CD4-positive, alpha-beta T cell (primary cell): ENCODE measurements at regions not wholly inside any gene's neighbourhood (a gene's known extent, or its start where the extent isn't known, plus 50 kb on each side); places are given as distances from the start of the nearest gene placed in this dataset.

Source experiments
- ATAC-seq: fragments of 200-7000 bp; cut with Tn5 transposase; one replicate; pipeline ENCODE4 v1.10.0; 2022; ENCODE audit warnings: mild to moderate bottlenecking; ENCODE audit not compliant: poor library complexity
- CTCF ChIA-PET: fragments of 350-600 bp; sonication (Branson Sonifier 250); formaldehyde crosslinking; loops from one replicate; lab custom pipeline; 2021; ENCODE audit warnings: antibody characterized with exemption, inconsistent platforms; lab: Charles Lee
- POLR2A ChIA-PET: fragments of 350-600 bp; sonication (Branson Sonifier 250); formaldehyde crosslinking; loops from one replicate; lab custom pipeline; 2021; ENCODE audit warnings: antibody characterized with exemption, inconsistent platforms; lab: Charles Lee
- DNase-seq, 14 experiments: peaks; one replicate each; pipeline ENCODE4 v3.0.0-alpha.2; 2013 to 2020; ENCODE audit warnings: mixed read lengths in 2 of 14
- H3K27ac ChIP-seq, 2 donors: one replicate each; pipeline versions ENCODE4 v1.5.1 to v1.7.0; 2013; ENCODE audit warnings: low read length in 2 of 2, low read depth in 1 of 2, mild to moderate bottlenecking in 1 of 2
- H3K27me3 ChIP-seq, 2 experiments: 1 replicate in 1 of 2; 2 replicates in 1 of 2; pipeline versions ENCODE4 v1.6.1 to v1.7.0; 2013; ENCODE audit warnings: low read length in 2 of 2, control low read depth in 1 of 2, mild to moderate bottlenecking in 1 of 2, moderate library complexity in 1 of 2; ENCODE audit not compliant: insufficient read depth in 2 of 2, control insufficient read depth in 1 of 2
- H3K36me3 ChIP-seq: one replicate; pipeline ENCODE4 v1.6.1; 2013; ENCODE audit warnings: low read length, control low read depth; ENCODE audit not compliant: insufficient read depth
- H3K4me1 ChIP-seq: one replicate; pipeline ENCODE4 v1.6.1; 2013; ENCODE audit warnings: low read length, control low read depth; ENCODE audit not compliant: insufficient read depth
- H3K4me3 ChIP-seq: one replicate; pipeline ENCODE4 v1.5.1; 2013; ENCODE audit warnings: mild to moderate bottlenecking, low read length, moderate library complexity
- H3K9me3 ChIP-seq, 2 experiments: 1 replicate in 1 of 2; 2 replicates in 1 of 2; pipeline versions ENCODE4 v1.6.1 to v1.7.0; 2013; ENCODE audit warnings: low read length in 2 of 2, mild to moderate bottlenecking in 2 of 2, control low read depth in 1 of 2, moderate library complexity in 1 of 2; ENCODE audit not compliant: control insufficient read depth in 1 of 2, insufficient read depth in 1 of 2
- H3K27ac Mint-ChIP-seq: one replicate; pipeline ENCODE4 v1.8.0; 2020; ENCODE audit warnings: mixed read lengths
- H3K27me3 Mint-ChIP-seq: one replicate; pipeline ENCODE4 v1.8.0; 2021; ENCODE audit warnings: mixed read lengths
- H3K36me3 Mint-ChIP-seq: one replicate; pipeline ENCODE4 v1.8.0; 2021; ENCODE audit warnings: low read depth, mixed read lengths
- H3K4me1 Mint-ChIP-seq: one replicate; pipeline ENCODE4 v1.8.0; 2021; ENCODE audit warnings: low read depth, mixed read lengths
- H3K4me3 Mint-ChIP-seq: one replicate; pipeline ENCODE4 v1.8.0; 2020; ENCODE audit warnings: mild to moderate bottlenecking, mixed read lengths
- H3K9me3 Mint-ChIP-seq: one replicate; pipeline ENCODE4 v1.8.0; 2020; ENCODE audit warnings: mixed read lengths
- intact Hi-C, 2 experiments: fragments of 100-400 bp; cut with DNase I in 1 of 2; cut with micrococcal nuclease in 1 of 2; formaldehyde crosslinking; loops; one replicate each; pipeline versions ENCODE4 v1.15.1 to v1.9.0; 2023 to 2025; cut with DNase I, micrococcal nuclease
- TF ChIP-seq, protein P1 (sequence below): fragments of 200-600 bp; IDR thresholded peaks from one replicate; pipeline ENCODE4 v1.8.0; 2022; ENCODE audit warnings: antibody characterized with exemption, mild to moderate bottlenecking

DNA sequence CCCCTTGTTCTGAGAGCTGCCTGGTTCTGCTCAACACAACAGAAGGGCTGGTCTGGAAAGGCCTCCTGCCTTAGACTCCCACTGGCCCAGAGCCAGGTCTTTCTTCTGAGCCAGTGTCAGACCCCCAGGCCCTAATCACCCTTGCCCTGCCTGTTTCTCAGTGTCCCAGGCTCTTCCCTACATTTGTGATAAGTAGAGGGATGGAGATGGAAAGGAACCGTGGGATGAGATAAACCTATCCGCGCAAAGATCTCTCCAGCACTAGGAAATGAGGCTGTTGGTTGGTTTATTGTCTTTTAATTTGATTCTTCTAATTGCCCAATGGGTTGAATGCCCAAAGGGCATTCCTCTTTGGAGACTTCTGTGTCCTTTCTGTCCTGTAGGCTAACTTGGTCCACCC is 470.0 kb downstream of the TSHZ3 start:
- peaks cover 0 to 6% of the 10 kb centered on the region in 2 experiments for H3K9me3 ChIP-seq
- H3K4me3 Mint-ChIP-seq: no peak overlapping the region
- TF ChIP-seq, protein P1, sequence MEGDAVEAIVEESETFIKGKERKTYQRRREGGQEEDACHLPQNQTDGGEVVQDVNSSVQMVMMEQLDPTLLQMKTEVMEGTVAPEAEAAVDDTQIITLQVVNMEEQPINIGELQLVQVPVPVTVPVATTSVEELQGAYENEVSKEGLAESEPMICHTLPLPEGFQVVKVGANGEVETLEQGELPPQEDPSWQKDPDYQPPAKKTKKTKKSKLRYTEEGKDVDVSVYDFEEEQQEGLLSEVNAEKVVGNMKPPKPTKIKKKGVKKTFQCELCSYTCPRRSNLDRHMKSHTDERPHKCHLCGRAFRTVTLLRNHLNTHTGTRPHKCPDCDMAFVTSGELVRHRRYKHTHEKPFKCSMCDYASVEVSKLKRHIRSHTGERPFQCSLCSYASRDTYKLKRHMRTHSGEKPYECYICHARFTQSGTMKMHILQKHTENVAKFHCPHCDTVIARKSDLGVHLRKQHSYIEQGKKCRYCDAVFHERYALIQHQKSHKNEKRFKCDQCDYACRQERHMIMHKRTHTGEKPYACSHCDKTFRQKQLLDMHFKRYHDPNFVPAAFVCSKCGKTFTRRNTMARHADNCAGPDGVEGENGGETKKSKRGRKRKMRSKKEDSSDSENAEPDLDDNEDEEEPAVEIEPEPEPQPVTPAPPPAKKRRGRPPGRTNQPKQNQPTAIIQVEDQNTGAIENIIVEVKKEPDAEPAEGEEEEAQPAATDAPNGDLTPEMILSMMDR: no peak
- no peak for ATAC-seq
- ChIA-PET POLR2A (no interaction called here), CTCF (no interaction called here)
- no peaks in the 10 kb centered on the region for H3K9me3 Mint-ChIP-seq
- no peaks in the 10 kb centered on the region for H3K4me1 ChIP-seq
- H3K36me3 ChIP-seq: no peaks in the 10 kb centered on the region
- intact Hi-C loops: no loop called here
- no peaks in the 10 kb centered on the region for H3K36me3 Mint-ChIP-seq
- DNase-seq: no peak
- no peaks in the 10 kb centered on the region for H3K4me1 Mint-ChIP-seq
- no peak overlapping the region for H3K4me3 ChIP-seq
- no peak overlapping the region for H3K27ac ChIP-seq
- H3K27me3 Mint-ChIP-seq: peaks cover 10% of the 10 kb centered on the region
- H3K27me3 ChIP-seq: no peaks in the 10 kb centered on the region
- H3K27ac Mint-ChIP-seq: no peak overlapping the region

DNA sequence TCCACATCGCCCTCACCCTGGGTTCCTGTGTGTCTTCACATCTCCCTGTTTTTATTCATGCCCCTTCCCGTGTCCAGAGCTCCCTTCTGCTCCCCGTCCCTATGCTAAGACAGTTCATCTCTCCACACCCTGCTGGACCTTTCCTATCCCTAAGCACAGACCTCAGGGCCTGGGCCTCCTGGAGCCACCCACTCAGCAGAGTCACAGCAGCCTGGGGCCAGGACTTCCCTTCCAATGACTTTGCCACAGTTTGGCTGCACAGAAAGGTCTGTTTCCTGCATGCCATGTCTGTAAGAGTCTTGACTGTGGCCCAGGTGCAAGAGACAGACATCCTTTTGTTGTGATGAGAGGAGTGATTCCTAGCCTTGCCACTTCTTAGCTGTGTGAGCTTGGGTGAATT is 470.7 kb downstream of the TSHZ3 start:
- no peak overlapping the region for H3K27ac Mint-ChIP-seq
- peaks cover 10% of the 10 kb centered on the region for H3K27me3 Mint-ChIP-seq
- Histone ChIP-seq H3K27ac (no peak overlapping the region), H3K9me3 (peaks cover 0 to 4% of the 10 kb centered on the region in 2 experiments), H3K27me3 (no peaks in the 10 kb centered on the region), H3K36me3 (no peaks in the 10 kb centered on the region), H3K4me1 (no peaks in the 10 kb centered on the region), H3K4me3 (no peak overlapping the region)
- no peak overlapping the region for H3K4me3 Mint-ChIP-seq
- H3K4me1 Mint-ChIP-seq: no peaks in the 10 kb centered on the region
- no peaks in the 10 kb centered on the region for H3K36me3 Mint-ChIP-seq
- H3K9me3 Mint-ChIP-seq: no peaks in the 10 kb centered on the region
- TF ChIP-seq, protein P1: no peak
- ATAC-seq (no peak), DNase-seq (no peak)
- POLR2A ChIA-PET: no interaction called here
- intact Hi-C loops: no loop called here
- CTCF ChIA-PET: no interaction called here

DNA sequence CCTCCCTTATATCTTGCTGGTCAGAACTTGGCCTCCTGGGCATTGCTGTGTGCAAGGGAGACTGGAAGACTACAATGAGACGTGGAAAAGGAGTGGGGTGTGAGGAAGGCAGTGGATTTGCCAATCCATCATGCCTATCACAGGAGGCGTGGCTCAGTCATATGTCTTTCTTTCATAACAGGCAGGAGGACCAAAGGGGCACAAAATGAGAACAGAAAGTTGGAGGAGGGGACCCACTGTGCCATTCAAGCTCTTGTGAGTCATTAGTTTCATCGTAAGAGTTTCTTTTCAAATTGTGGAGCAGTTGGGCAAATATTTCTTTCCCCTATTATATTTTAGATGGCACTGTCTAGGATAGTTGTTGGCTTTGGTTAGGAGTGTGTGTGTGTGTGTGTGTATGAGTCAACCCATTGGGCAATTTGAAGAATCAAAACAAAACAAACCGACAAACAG is 471.5 kb downstream of the TSHZ3 start:
- CTCF ChIA-PET: no interaction called here
- Mint-ChIP-seq H3K27ac (no peak overlapping the region), H3K27me3 (peaks cover 13% of the 10 kb centered on the region), H3K9me3 (no peaks in the 10 kb centered on the region), H3K36me3 (no peaks in the 10 kb centered on the region), H3K4me3 (no peak overlapping the region), H3K4me1 (no peaks in the 10 kb centered on the region)
- peaks cover 0 to 4% of the 10 kb centered on the region in 2 experiments for H3K9me3 ChIP-seq
- TF ChIP-seq, protein P1: no peak
- intact Hi-C loops: no loop called here
- DNase-seq: peak in 3 of 14 experiments; percentile 7 to 54 (median 53)
- H3K27me3 ChIP-seq: no peaks in the 10 kb centered on the region
- POLR2A ChIA-PET: no interaction called here
- no peaks in the 10 kb centered on the region for H3K36me3 ChIP-seq
- H3K27ac ChIP-seq: no peak overlapping the region
- ATAC-seq: no peak
- no peak overlapping the region for H3K4me3 ChIP-seq
- H3K4me1 ChIP-seq: no peaks in the 10 kb centered on the region
